NOMO-1 (cell line): ENCODE measurements at regions not wholly inside any gene's neighbourhood (a gene's known extent, or its start where the extent isn't known, plus 50 kb on each side); places are given as distances from the start of the nearest gene placed in this dataset.

Experiments
- DNase-seq, 2 experiments: peaks; one replicate each; lab custom pipeline; 2025; ENCODE audit not compliant: unreplicated experiment in 2 of 2; lab: John Stamatoyannopoulos, UW

- no peak for DNase-seq
Observed at GRCh38 chr20:11777387-11778205, 140.1 kb upstream of the BTBD3 start.

DNA sequence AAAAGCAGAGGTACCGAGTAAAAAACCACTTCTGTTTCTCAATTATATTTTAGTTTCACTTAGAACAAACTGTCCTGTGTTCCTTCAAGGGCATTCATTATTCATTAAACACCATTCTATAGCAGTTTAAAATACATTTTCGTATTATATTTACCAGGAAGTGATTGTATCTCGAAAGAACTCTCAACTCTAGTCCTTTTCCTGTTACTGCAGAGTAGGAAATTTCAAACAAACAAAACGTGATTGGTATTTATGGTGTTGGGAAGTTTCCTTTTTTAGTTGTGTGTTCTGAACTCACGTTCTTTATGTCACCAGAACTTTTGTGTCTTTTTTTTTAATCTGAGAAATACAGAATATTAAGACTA lies 139.5 kb upstream of the BTBD3 start:
- DNase-seq, result no peak

DNA sequence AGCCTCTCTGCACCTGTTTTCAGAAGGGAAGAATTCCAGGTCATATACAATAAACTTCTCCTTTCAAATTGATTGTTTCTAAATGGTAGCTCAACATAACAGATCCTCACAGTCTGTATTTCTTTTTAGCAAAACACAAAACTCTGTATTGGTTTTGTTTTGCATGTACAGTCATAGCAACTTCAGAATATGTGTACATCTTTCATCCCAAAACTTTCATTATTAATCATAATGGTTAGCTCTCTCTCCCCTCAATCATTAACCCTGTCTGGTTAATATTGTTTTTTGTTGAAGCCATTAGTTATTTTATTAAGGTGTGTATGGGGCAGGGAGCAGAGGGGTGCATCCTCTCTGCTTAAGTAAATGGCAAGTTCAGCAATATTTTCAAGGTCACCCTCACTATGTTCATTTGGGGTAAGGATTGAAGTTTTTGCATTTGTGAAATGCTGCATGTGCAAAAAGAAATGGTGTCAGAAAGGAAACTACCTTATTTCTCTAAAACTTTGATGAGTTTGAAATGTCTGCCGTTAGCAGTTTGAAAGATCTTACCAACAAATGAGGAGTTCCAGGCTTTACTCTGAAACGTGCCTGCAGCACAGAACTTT lies 136.8 kb upstream of the BTBD3 start:
- no peak for DNase-seq

DNA sequence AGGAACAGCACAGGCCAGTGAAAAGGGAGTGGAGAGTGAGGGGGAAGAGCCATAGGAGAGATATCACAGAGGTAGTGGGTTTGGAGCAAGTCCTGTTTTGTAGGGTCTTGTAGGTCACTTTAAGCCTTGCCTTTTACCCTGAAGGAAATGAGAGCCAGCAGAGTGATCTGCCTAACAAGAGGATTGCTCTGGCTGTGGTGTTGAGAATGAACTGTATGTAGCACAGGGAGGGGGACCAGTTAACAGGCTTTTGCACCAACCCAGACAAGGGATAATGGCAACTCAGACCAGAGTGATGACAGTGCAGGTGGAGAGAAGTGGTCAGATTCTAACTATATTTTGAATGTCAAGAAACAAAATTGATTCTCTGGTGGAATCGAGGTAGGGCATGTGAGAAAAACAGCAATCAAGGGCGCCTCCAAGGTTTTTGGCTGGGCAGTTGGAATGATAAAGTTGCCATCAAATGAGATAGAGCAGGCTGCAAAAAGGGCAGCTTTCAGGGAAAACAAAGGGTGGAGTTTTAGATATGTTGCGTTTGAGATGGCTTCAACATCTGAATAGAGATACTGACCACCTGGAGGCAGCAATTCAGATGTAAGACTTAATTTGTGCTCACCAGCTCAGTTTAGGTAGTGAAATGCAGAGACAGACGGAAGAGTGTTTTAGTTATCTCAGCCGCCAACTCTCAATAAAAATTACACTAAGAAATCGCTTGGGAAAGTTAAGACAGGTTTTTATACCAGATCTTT lies 134.4 kb upstream of the BTBD3 start:
- no peak for DNase-seq

DNA sequence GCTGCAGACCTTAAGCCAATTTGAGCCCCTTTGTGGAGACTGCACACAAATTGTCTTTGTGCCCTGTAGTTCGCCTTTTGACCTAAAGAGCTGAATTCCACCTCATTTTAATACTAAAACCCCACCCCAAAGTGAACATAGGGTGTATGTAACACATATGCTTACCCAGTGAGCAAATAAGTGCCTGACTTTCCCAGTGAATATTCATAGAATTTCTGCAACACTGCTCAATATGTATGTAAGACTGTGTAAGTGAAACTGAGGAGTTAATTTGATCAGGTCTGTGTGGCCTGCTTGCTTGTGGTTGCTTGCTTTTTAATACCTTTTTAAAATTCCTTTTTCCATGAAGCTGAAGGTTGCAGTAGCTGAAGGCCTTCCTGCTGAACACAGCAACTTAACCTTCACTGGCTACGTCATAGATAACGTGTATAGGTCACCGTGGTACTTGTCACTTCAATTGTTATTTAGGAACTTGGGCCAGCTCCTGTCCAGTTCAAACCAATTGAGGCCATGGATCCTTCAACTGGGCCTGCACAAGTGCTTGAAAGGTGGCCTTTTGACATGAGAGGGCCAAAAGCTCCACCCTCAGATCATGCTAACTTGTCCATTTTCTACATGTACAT lies 131.7 kb upstream of the BTBD3 start:
- no peak for DNase-seq

- DNase-seq, result no peak
Observed at GRCh38 chr20:11790046-11790445, 127.6 kb upstream of the BTBD3 start.

- no peak for DNase-seq
Observed at GRCh38 chr20:11791316-11791715, 126.4 kb upstream of the BTBD3 start.

- DNase-seq, result no peak
Observed at GRCh38 chr20:11791835-11792567, 125.7 kb upstream of the BTBD3 start.

GRCh38 chr20:11792568-11792953 lies 125.1 kb upstream of the BTBD3 start:
- DNase-seq, result no peak

DNA sequence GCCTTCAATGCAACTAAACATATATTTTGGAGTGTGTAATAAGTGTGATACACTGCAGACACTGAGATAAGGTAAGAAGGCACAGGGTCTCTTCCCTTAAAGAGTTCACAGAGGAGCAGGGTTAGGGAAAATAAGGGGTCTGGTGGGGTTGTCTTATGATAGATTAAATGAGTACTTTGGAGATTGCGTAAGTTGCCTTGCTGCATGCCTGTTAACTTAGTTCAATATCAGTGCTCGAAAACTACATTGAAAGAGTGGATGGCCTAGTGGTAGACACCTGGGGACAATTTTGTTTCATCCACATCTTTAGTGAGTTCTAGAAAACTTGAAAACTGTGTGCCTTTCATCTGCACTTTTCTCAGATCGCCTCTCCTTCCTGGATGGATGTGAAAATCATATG lies 123.2 kb upstream of the BTBD3 start:
- DNase-seq, result no peak

DNA sequence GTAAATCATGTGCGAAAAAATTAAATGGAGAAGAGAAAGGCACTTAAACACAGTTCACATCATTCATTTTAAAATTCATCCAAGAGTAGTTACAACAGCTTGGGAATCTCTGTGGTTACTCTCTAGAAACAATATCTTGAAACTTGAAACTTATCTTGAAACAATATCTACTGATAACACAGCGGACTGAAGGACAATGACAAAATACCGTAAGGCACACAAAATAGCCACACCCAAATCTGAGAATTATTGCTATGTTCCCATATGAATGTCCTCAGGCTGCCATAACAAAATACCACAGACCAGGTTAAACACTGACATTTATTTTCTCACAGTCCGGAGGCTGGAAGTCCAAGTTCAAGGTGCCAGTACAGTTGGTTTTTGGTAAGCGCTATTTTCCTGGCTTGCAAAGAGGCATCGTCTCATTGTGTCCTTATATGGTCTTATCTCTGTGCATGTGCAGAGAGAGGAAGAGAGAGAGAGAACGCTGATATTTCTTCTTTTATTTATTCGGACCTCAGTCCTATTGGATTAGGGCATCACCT lies 122.5 kb upstream of the BTBD3 start:
- DNase-seq, result no peak

GRCh38 chr20:11796026-11796425 lies 121.7 kb upstream of the BTBD3 start:
- peak; percentile 56 to 89 for DNase-seq

- no peak for DNase-seq
Observed at GRCh38 chr20:11797156-11797555, 120.5 kb upstream of the BTBD3 start.

- DNase-seq, result no peak
Observed at GRCh38 chr20:11799281-11799684, 118.4 kb upstream of the BTBD3 start.

DNA sequence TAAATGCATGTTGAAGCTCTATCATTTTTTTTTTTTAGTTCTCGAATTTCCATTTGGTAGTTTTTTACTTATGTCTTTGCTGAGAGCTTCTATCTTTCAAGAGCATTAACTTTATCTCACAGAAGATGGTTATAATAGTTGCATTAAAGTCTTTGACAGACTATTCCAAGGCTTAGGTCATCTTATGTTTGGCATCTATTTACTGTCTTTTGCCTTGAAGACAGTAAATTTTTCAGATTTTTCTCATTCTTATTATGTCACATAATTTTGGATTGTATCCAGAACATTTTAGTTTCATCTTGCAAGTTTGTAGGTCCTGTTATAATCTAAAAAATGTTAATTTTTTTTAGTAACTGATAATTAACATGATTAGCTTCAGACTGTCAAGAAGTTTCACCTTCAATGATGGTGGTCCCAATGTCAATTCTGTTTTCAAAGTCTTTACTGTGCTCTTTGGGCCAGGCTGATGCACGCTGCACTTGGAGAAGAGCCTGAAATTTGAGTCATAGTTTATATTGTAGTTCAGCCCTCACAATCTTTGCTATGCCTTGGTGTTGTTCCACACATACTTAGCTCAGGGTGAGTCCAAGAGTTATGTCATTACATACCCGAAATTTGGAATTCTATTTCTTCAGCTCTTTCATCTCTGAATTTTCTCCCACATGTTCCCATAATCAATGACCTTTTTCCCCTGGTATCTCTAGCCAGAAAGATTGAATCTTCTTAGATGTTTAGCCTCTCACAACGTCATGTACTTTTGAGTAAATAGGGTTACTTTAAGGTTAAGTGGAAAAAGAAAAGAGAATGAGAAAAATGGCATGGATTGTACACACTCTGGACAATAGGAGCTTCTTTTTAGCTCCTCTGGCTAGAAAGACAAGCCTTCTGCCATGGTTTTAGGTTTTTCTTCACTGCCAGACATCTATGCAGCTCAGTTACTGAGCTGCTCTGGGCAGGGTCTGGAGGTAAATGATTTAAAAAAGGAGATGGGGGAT lies 110.3 kb upstream of the BTBD3 start:
- DNase-seq, result no peak

DNA sequence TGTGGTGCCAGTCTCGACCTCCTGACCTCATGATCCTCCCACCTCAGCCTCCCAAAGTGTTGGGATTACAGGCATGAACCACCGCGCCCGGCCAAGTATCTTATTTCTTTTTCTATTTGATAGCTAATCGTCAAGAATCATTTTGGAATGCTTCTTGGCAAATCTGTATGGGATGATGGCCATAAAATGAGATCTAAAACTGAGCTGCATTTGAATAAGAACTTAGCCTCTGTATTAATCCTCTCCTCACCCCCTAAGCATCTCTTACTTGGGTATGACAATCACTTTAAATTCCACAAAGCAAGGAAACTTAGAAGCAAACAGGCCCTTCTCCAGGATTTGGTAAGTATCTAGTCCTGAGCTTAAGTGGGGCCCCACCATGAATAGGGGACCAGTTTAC lies 108.9 kb upstream of the BTBD3 start:
- no peak for DNase-seq

DNA sequence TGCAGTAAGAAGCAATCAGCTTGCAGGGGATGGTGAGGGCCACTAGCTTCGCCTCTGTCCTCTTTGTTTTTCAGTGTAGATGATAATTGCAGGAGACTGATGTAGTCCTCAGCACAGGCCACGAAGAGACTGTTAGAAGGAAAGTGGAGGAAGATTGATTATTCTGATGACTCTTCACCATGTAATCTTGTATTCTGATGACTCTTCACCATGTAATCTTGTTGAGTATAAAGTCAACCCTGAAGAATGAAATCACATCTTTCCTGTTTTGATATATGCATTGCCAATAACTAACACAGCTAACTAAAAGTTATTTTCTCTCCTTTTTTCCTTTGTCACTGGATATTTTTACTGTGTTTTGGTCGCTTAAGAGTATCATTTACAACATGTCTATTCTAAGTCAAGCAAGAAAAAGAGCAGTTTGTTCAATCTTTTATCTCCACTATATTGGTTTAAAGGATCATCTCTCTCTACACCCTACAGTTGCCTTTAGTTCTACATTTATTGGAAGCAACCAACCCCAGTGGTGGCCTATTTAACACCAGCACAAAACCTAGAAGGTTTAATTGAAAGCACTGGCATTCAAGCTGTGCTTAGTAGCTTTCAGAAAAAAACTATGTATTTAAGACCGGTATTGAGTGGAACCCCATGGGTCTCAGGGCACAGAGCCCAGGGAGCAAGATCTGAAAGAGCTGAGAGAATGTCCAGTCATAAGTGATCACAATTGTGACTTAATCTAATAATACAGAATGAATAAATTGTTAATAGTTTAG lies 107.2 kb upstream of the BTBD3 start:
- no peak for DNase-seq

DNA sequence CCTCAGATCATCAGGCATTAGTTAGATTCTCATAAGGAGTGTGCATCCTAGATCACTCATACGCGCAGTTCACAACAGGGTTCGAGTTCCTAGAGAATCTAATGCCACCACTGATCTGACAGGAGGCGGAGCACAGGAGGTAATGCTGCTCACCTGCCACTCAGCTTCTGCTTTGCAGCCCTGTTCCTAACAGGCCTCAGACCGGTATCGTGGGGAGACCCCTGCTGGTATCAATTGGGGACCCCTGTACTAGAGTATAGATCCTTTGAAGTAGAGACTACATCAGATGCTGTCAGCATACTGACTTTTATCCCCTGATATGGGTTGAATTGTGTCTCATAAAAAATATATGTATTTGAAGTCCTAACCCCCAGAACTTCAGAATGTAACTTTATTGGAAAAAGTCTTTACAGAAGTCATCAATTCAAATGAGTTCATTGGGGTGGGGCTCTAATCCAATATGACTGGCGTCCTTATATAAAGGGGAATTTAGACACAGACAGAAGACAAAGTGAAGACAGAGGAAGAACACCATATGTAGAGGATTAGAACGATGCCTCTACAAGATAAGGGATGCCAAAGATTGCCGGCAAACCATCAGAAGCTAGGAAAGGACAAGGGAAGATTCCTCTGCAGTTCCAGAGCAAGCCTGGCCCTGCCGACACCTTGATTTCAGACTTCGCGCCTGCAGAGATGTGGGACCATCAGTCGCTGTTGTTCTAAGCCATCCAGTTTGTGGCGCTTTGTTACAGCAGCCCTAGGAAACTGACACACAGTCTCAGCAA lies 104.4 kb upstream of the BTBD3 start:
- no peak for DNase-seq
